Medulla oblongata (tissue), 1 donor: ENCODE measurements at regions not wholly inside any gene's neighbourhood (a gene's known extent, or its start where the extent isn't known, plus 50 kb on each side); places are given as distances from the start of the nearest gene placed in this dataset.

Experiments used
- DNase-seq: peaks from one replicate; pipeline ENCODE4 v3.0.0-alpha.2; 2015; ENCODE audit errors: extremely low spot score

DNA sequence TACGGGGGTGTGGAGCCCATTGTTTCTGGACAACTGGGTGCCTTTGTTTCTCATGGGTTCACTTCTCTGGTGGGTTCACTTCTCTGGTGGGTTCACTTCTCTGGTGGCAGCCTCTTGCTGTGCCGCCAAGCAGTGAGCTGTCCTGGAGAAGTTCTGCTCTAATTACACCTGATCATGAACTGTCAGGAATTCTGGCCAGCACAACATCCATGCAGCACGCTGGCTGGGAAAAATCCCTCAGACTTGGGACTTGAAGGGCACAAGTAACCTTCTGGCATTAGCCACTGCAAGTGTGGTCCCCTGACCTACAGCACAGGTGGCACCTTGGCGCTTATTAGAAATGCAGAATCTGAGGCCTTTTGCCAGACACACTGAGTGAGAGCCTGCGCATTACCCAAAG is 752.5 kb downstream of the QKI start:
- no peak for DNase-seq

DNA sequence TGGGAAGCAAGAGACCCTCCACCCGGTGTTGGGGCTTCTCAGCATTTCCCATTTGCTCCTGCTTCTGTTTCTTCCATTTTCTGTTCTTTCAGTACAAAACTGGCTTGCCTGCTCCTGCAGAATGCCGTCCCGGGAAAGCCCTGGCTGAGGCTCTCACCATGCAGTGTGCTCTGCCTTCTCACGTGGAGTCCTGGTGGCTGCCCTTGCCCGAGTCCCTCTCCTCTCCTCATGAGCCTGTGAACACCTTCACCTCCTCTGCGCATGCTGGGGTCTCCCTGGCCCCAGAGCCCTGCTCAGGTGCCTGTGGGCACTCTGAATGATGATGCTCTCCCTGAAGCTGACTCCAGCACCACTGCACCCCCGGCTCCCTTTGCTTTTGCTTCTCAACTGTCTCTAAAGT is 752.0 kb downstream of the QKI start:
- DNase-seq = no peak

DNA sequence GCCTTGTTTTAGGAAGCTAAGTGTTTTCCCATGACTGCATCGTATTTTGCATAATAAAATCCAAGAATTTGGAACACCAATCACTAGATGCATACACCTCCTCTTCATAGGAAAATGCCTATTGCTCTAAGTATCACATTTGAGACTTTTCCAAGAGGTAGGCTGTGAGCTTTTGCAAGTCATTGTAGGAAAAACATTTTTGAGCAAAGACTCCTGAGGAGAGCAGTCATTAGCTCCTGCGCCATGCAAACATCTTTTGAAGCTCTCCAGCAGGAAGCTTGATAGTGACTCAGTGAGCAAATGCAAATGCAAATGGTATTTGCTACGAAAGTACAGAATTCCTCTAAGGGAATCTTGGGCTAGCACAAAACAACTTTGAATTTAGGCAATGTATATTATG is 750.4 kb downstream of the QKI start:
- DNase-seq = no peak

DNA sequence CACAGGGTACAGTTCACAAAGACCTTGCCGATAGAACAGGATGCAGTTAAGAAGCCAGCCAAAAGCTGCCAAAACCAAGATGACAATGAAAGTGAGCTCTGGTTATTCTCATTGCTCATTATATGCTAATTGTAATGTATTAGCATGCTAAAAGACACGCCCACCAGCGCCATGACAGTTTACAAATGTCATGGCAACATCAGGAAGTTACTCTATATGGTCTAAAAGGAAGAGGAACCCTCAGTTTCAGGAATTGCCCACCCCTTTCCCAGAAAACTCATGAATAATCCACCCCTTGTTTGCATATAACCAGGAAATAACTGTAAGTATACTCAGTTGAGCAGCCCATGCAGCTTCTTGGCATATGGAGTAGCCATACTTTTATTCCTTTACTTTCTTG is 748.7 kb downstream of the QKI start:
- no peak for DNase-seq

DNA sequence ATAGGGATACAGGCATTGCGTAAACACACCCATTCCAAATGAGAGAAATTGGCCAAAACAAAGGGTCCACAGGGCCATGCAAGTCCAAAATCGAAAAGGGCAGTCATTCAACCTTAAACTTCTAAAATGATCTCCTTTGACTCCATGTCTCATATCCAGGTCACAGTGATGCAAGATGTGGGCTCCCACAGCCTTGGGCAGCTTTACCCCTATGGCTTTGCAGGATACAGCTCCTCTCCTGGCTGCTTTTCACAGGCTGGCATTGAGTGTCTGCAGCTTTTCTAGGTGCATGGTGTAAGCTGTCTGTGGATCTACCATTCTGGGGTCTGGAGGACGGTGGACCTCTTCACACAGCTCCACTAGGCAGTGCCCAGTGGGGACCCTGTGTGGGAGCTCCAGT is 744.5 kb downstream of the QKI start:
- DNase-seq = no peak

DNA sequence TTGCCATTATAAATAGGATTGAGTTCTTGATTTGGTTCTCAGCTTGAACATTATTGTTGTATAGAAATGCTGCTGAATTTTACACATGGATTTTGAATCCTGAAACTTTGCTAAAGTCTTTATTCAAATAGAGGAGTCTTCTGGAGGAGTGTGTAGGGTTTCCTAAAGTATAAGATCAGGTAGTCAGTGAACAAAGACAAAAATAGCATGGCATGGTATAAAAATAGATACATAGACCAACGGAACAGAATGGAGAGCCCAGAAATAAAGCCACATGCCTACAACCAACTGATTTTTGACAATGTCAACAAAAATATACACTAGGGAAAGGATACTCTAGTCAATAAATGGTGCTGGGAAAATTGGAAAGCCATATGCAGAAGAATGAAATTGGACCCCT is 740.1 kb downstream of the QKI start:
- no peak for DNase-seq

DNA sequence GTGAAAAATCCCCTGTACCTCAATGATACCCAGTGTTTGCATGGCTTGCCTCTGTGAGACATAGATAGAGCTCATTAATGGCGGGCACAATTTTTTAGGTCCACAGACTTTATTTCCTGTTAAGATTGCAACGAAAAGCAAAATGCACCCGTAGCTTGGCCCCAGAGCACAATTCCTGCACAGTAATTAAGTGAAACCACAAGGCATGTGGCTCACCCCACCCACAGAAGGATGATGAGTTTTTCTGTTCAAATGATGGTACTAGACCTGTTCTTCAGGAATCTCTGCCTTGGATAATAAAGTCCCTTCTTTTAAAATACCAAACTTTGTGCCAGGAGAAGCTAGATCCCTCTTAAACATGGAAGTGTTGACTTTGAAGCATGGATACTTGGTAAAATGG is 738.1 kb downstream of the QKI start:
- no peak for DNase-seq

DNA sequence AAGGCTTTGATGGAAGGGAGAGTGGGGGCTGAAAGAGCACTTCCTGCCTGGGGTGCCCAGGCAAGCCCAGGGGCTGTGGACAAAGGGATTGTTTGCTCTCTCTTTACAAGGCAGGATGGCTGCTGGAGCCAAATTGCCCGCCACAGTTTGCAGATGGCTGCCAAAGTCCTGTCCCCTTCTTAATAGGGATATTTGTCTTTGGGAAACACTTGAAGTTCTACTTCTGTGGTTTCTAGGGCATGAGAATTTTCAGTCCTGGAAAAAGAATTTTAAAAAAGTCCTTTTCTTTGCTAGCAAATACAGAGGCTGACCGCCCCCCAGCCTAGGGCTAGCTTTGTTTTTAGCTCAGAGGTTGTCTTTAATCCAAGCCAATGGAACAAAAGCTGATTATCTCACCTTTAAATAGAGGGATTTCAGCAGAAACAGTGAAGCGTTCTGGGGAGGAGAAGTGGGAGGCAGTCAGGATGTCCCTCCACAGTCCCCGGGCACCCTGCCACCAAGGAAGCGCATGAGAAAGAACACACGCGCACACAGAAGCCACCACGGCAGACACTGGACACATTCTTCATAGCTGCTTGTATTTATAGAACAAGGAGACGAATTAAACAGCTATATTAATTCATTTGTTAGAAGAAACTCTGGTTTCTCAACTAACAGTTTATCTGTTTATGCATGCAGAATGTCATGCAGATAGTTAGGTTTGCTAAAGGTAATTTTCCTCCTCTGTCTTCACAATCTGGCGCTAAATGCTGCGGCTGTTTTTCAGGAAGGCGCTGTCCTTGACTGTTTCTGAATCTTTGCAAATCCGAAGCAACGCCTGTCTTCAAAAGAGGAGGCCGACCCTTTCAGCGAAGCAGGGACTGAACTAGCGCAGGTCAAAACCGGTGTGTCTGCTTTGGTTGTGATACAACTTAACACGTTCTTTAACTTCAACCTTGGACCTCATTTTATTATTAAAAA is 736.9 kb downstream of the QKI start:
- peak; percentile 85 for DNase-seq

DNA sequence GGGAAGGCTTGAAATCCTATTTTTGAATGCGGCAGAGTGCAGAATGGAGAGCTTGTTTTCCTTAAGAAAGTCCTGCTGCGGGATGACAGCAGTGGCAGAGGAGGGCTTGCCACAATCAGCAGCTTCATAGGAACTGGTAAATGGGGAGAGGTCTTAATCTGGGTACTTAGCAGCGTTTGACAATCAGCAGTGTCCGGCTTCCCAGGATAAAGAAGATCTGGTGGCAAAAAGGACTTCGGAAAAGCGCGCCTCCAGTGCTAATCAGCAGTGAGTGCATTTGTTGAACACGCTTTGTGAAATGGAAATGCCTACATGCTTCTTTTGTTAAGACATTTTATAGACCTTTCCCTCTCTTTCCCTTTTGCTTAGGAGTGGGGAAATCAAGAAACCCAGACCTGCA is 735.7 kb downstream of the QKI start:
- DNase-seq = peak; percentile 23

DNA sequence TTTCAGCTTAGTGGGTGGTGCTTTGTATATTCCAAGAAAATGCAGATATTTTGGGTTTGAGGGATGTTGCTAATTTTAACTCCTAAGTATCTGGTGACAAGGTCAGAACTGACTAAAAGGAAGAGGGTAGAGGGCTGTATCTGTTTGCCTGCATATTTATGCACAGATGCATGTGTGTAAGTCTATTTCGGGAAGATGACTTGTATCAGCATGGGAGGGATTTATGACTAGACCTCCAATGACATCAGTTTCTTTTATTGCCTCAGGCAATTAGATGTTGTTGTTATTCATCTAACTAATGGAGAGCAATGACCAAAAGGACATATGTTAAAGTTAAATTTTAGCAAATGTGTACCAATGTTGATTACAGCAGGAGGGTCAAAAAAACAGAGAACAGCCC is 734.3 kb downstream of the QKI start:
- DNase-seq = no peak

DNA sequence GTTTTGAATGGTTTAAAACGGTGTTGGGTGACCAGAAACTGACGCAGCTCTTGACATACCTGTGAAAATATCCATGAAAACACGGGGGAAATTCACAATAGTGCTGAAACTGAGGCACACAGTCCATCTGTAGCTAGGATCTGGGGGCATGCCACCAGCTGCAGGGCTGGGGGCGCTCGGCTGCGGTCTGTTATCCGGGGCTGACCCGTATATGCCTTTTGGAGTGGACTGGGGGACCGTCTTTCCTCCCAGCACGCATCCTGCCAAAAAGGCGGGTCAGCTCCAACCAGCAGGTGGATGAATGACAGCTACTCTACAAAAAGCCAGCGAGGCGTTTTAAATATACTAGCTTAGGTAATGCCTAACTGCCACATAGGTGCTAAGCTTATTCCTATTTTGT is 729.8 kb downstream of the QKI start:
- no peak for DNase-seq

DNA sequence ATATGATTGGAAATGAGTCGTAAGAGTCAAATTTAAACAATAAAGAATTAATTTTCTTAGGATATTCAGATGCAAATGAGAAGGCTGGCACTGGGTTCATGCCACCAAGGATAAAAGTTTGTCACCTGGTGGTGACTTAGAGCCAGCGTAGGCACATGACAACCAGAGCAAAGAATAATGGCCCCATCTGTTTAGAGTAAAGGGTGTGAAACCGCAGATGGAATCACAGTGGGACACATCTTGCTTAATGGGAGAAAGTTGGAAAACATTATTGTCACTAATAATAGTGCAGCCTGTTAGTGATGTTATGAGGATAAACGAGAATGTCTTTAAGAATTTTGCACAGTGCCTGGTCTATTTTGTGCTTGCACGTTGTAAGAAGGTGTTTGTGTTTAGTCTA is 727.8 kb downstream of the QKI start:
- no peak for DNase-seq

DNA sequence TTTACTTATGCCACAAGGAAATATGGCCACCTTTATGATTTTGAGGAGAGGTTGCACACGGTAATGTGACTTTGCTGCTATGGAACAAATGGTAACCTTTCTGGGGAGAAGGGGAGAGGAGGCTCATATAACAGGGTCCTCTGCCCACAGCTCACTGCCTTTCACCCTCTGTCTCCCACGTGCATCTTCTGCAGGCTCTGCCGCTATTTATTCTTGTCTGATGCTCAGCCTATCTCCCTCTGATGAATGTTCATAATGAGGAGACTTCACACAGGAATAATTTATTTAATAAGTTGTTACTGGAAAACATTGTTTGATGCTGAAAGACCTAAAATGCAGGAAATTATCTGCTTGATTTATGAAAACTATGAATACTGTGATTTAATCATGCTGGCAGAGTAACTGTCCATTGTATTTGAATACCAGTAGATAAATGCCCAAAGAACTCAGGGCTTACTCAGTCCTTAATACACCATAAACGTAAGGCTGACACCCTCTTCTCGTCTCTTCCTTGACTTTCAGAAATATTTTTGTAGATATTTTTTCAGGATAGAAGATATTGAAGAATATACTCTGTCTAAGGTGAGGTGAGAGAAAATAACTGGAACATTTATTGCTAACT is 721.1 kb downstream of the QKI start:
- DNase-seq = no peak

DNA sequence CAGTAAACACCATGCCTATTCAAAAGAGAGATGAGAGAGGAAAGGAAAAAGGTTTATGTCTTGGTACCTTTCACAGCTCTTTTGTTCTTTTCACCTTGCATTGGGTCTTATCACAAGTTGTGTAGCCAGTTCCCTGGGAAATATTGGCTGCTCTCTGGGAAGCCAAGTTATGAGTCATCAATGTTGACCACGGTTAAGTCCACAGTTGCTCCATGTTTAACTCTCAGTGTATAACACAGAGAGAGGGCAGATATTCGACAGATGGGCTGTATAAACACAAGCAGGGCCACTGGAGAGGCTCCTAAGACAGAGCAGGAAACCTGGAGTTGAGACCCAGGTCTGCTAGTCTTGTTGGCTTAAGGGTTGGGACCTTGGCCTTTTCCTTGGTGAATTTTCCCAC is 718.6 kb downstream of the QKI start:
- DNase-seq = no peak

DNA sequence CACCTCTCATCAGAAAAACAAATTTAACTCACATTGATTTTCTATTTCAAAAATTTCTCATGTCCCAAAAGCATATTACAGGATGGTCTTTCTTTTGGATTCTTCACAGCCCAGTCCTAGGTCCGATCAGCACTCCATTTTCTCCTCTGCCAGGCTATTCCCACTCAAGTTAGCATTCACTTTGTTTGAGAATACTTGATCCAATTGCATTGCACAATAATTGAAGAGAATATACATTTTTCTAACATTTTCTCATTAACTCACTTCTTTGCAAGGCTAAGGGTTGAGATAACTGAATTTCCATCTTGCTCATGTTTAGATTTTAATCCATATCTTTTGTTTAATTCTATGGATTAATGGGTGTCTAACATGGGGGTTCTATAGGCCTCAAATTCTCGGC is 716.1 kb downstream of the QKI start:
- DNase-seq = no peak

DNA sequence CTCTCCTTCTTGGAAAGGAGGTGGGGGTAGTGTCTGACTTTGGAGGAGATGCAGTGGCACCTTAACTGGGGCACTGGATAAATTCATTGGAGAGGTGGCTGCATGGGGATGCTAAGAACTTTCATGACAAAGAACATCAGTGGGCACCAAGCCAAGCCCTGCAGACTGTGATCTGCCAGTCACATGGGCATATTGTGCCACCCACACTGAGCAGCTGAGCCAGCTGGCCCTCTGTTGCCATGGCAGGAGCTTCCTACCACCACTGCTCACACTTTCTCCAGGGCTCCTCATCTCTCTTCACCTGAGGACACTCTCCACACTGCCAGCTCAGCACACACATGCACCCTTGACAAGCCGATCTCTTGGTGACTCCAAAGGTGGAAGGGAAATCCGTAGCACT is 715.6 kb downstream of the QKI start:
- peak; percentile 24 for DNase-seq

DNA sequence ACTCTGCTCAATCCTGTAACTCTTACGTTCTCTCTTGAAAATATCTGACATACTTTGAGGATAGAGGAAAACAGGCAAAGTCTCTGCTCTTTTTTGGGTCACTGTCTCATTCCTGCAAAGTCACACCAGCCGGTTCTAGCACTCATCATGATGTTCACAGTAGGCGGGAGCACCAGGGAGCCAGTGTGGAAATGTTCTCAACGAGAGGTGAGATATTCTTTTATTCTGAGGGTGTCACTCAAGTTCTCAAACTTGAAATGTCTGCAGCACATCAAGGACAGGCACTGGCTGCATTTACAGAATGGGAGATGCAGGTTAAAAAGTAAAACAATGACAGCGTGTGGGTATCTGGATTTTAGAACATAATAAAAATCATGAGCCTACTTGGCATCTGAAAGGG is 714.7 kb downstream of the QKI start:
- DNase-seq = no peak

DNA sequence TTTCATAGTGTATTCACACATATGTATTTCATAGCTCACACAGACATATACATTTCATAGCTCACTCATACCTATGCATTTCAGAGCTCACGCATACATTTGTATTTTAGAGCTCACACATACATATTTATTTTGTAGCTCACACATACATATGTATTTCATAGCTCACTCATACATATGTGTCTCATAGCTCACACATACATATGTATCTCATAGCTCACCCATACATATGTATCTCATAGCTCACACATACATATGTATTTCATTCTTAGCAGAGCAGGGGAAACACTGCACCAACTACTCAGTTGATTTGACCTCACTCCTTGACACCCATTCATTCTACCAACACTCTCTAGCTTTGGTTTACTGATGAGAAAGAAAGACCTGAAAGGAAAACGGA is 713.6 kb downstream of the QKI start:
- DNase-seq = no peak

DNA sequence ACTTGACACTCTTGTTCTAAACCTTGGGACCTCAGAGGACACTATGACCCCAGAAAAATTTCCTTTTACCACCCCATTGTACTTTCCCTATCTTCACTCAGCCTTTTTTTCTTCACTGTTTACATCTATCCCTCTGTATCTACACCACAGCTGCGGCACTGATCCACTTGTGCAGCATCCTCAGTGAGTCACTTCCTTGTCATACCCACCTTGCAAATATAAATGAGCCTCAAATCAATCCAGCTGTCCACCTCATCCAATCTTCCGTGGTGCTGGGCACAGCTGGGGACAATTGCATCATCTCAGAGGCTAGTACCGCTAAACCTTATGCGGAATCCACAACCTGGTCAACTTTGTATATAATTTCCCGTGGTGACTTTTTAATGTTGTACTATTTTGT is 710.5 kb downstream of the QKI start:
- DNase-seq = no peak

DNA sequence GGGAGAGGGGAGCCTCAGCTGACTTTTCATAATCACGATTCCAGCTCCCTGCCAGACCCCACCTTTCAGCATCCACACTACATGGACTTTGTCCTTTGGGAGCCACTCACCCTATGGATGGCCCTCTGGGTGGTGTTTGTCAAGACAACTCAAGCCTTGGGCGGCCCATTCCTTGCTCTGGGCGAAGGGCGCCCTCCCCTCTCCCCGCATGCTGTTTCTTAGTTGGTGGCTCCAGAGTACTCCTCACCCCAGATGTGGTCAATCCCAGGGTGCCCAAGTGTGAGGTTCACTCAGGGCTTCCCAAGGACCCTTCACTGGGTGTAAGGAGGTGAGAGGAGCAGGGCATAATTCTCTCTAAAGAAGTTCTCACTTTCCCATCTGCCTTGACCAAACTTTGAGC is 710.0 kb downstream of the QKI start:
- no peak for DNase-seq

DNA sequence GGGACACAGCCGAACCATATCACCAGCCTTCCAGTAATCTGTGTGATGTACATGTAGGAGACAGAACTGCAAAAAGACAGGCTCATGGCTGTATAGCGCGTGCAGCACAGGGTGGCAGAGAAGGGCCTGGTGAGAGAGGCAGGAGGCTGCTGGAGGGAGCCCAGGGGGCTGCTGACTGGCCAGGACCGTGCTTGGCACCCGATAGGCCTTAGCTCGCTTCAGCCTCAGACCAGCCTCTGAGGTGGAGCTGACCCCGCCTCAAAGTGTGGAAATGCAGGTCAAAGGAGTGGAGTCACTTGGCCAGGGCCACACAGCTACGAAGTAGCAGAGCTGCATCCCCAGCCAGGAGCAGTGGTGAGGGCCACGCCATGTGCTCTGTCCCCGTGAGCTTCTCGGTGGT is 707.6 kb downstream of the QKI start:
- DNase-seq = no peak

DNA sequence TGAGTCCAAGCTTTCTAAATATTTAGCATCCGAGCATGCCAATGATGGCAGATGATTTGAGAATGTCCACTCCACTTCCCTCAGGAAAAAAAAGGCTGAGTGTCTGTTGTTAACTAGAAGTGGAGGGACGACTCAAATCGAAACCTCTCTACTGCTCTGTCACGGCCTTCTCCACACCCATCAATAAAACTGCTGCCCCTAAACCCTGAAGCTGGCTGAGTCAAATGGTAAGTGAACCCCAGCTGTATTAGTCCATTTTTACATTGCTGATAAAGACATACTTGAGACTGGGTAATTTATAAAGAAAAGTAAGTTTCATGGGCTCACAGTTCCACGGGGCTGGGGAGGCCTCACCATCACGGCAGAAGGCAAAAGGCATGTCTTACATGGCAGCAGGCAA is 707.0 kb downstream of the QKI start:
- no peak for DNase-seq

DNA sequence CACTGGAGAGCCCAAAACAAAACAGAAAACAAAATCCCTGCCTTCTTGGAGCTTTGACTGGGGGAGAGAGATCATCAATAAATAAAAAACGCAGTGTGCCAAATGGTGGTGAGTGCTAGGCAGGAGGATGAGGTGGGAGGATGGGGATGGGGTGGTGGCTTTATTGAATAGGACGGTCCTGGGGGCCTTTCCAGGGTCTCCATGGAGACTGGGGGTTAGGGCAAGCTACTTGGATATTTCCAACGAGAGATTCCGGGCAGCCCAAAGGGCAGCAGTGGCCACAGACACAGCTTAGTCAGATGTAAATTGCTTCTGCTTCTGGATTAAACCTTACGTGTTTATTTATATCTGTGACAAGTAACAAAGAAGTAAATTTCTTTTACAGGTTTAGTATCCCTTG is 700.1 kb downstream of the QKI start:
- peak; percentile 66 for DNase-seq

DNA sequence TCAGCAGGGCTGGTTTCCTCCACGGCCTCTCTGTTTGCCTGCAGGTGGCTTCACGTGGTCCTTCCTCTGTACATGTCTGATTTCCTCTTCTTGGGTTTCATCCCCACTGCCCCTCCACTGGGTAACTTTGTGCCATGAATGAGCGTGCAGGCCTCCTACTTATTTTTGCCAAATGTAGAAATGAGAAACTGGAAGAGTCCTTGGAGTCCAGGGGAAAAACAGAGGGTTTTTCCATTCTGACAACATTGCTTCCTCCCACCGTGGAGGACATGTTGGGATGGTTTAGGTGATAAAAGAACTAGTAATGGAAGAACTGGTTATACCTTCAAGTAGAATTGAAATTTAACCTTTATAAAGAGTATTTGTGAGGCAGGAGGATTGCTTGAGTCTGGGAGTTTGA is 699.5 kb downstream of the QKI start:
- DNase-seq = no peak
